ENCODE measurements at regions not wholly inside any gene's neighbourhood (a gene's known extent, or its start where the extent isn't known, plus 50 kb on each side); places are given as distances from the start of the nearest gene placed in this dataset.

- peak in 2 of 12 donors; percentile 9 to 12 for TF ChIP-seq CTCF (IDR thresholded peaks at IDR 0.05)
- no peak for TF ChIP-seq POLR2A (IDR thresholded peaks at IDR 0.05)
These were observed 77.1 kb upstream of the MCTP2 start for GRCh38 chr15:94154255-94154654.
